Endothelial cell of umbilical vein (primary cell): ENCODE measurements at regions not wholly inside any gene's neighbourhood (a gene's known extent, or its start where the extent isn't known, plus 50 kb on each side); places are given as distances from the start of the nearest gene placed in this dataset.
A peak's percentile ranks its signal among the peaks of the same experiment; 100 is the strongest.

Experiments used
- BruUV-seq: library from RNA; stranded (reverse); fragments of 400-500 nt; replicated peaks from 2 replicates; lab custom pipeline; 2021; lab: Mats Ljungman, UMichigan
- CTCF ChIA-PET: fragments of 300-600, 350-600 bp; sonication (Branson Sonifier 250); formaldehyde crosslinking; loops from one replicate; lab custom pipeline; 2021; ENCODE audit warnings: antibody characterized with exemption, inconsistent platforms; lab: Charles Lee
- POLR2A ChIA-PET: fragments of 300-600, 350-600 bp; sonication (Branson Sonifier 250); formaldehyde crosslinking; loops from one replicate; lab custom pipeline; 2021; ENCODE audit warnings: antibody characterized with exemption, inconsistent platforms; lab: Charles Lee
- DNase-seq: peaks from one replicate; pipeline ENCODE4 v3.0.0-alpha.2; 2011; ENCODE audit warnings: low read depth, low spot score
- FAIRE-seq: peaks from 2 replicates; lab custom pipeline; 2011; peaks lifted over from hg19 to GRCh38; lab: Jason Lieb, UNC
- H2AFZ ChIP-seq: 2 replicates; pipeline ENCODE4 v1.6.0; 2012; ENCODE audit warnings: low read depth, low read length, control low read depth, inconsistent platforms
- H3K27ac ChIP-seq: 2 replicates; pipeline ENCODE4 v1.5.1; 2011; ENCODE audit warnings: low read depth, mild to moderate bottlenecking, control low read depth, low read length, moderate library complexity; ENCODE audit not compliant: insufficient read depth
- H3K27me3 ChIP-seq, 2 experiments: 2 replicates each; pipeline versions ENCODE4 v1.6.0 to v1.6.1; 2011; ENCODE audit warnings: low read length in 2 of 2, mixed read lengths in 1 of 2; ENCODE audit not compliant: control insufficient read depth in 2 of 2, insufficient read depth in 2 of 2
- H3K36me3 ChIP-seq, 2 experiments: 2 replicates in 1 of 2; 3 replicates in 1 of 2; pipeline ENCODE4 v1.5.1; 2011; ENCODE audit warnings: low read length in 2 of 2, mild to moderate bottlenecking in 1 of 2, moderate library complexity in 1 of 2; ENCODE audit not compliant: control insufficient read depth in 2 of 2, insufficient read depth in 2 of 2; ENCODE audit errors: extremely low read depth in 1 of 2
- H3K4me1 ChIP-seq: 3 replicates; pipeline ENCODE4 v1.5.1; 2011; ENCODE audit warnings: mild to moderate bottlenecking, low read length; ENCODE audit not compliant: control insufficient read depth, insufficient read depth; ENCODE audit errors: extremely low read depth
- H3K4me2 ChIP-seq: 2 replicates; pipeline ENCODE4 v1.6.1; 2011; ENCODE audit warnings: low read length, control low read depth, mixed read lengths; ENCODE audit not compliant: insufficient read depth
- H3K4me3 ChIP-seq, 3 experiments: fragments of 200-600 bp in 1 of 3; sonication (generic), shearing (Covaris generic) in 1 of 3; replicated peaks in 1 of 3; 2 replicates each; pipeline ENCODE4 v1.5.1; 2011 to 2016; ENCODE audit warnings: control low read depth in 3 of 3, low read length in 3 of 3, mild to moderate bottlenecking in 2 of 3, inconsistent platforms in 1 of 3, low read depth in 1 of 3, moderate library complexity in 1 of 3; ENCODE audit not compliant: insufficient read depth in 1 of 3
- H3K79me2 ChIP-seq: 2 replicates; pipeline ENCODE4 v1.6.0; 2012; ENCODE audit warnings: low read length, inconsistent platforms; ENCODE audit not compliant: control insufficient read depth, insufficient read depth
- H3K9ac ChIP-seq: replicated peaks from 2 replicates; pipeline ENCODE3; 2011; ENCODE audit warnings: low read length, control low read depth; ENCODE audit not compliant: insufficient read depth; ENCODE audit errors: extremely low read depth
- H3K9me1 ChIP-seq: replicated peaks from 3 replicates; pipeline ENCODE4 v1.6.0; 2011; ENCODE audit warnings: mild to moderate bottlenecking, low read length; ENCODE audit not compliant: control insufficient read depth, insufficient read depth; ENCODE audit errors: extremely low read depth
- H3K9me3 ChIP-seq: replicated peaks from 2 replicates; pipeline ENCODE4 v1.5.1; 2012; ENCODE audit warnings: low read length, inconsistent platforms; ENCODE audit not compliant: control insufficient read depth, insufficient read depth
- H4K20me1 ChIP-seq: replicated peaks from 2 replicates; pipeline ENCODE3; 2011; ENCODE audit warnings: mild to moderate bottlenecking, low read length; ENCODE audit not compliant: control insufficient read depth, insufficient read depth; ENCODE audit errors: extremely low read depth
- EZH2 ChIP-seq: IDR thresholded peaks from 2 replicates; pipeline ENCODE4 v1.6.1; 2012; ENCODE audit warnings: borderline replicate concordance, low read depth, mild to moderate bottlenecking, moderate library complexity, low read length, inconsistent platforms; ENCODE audit not compliant: severe bottlenecking
- FOS ChIP-seq: IDR thresholded peaks from 2 replicates; pipeline ENCODE4 v1.6.1; 2011; ENCODE audit warnings: mild to moderate bottlenecking, low read length, moderate library complexity, borderline replicate concordance; ENCODE audit not compliant: insufficient read depth
- GATA2 ChIP-seq: IDR thresholded peaks from 2 replicates; pipeline ENCODE4 v1.7.0; 2011; ENCODE audit warnings: low read depth, mild to moderate bottlenecking, moderate library complexity, mixed read lengths, low read length; ENCODE audit not compliant: insufficient read length, insufficient read depth
- JUN ChIP-seq: IDR thresholded peaks from 2 replicates; pipeline ENCODE4 v1.6.1; 2011; ENCODE audit warnings: borderline replicate concordance, low read depth; ENCODE audit not compliant: insufficient read length, insufficient read depth
- MYC ChIP-seq: IDR thresholded peaks from one replicate; pipeline ENCODE4 v1.6.1; 2011; ENCODE audit warnings: mild to moderate bottlenecking, low read depth, low read length
- POLR2A ChIP-seq: IDR thresholded peaks from 2 replicates; pipeline ENCODE4 v1.6.1; 2012; ENCODE audit warnings: low read depth, mild to moderate bottlenecking, control low read depth, low read length
- POLR2AphosphoS5 ChIP-seq: IDR thresholded peaks from 2 replicates; pipeline ENCODE4 v1.6.1; 2012; ENCODE audit warnings: low read depth, mild to moderate bottlenecking, control low read depth, low read length, moderate library complexity; ENCODE audit not compliant: insufficient read depth
- dilution Hi-C: fragments of 300-500 bp; cut with MboI; formaldehyde crosslinking; loops from one replicate; pipeline ENCODE4 v1.15.0; 2019; ENCODE audit warnings: low sequenced_read_pairs; ENCODE audit not compliant: extremely low pct_ligation_motif_present
- intact Hi-C: fragments of 100-400 bp; cut with micrococcal nuclease; formaldehyde crosslinking; loops from one replicate; pipeline ENCODE4 v1.10.0; 2022
- TF ChIP-seq, protein P1 (sequence below), 2 donors: IDR thresholded peaks; 1 replicate in 1 of 2; 2 replicates in 1 of 2; pipeline ENCODE4 v1.5.1; 2011; ENCODE audit warnings: low read length in 2 of 2, mild to moderate bottlenecking in 2 of 2, moderate library complexity in 2 of 2, control low read depth in 1 of 2, inconsistent platforms in 1 of 2, low read depth in 1 of 2; ENCODE audit not compliant: insufficient read depth in 1 of 2; ENCODE audit errors: extremely low read depth in 1 of 2

DNA sequence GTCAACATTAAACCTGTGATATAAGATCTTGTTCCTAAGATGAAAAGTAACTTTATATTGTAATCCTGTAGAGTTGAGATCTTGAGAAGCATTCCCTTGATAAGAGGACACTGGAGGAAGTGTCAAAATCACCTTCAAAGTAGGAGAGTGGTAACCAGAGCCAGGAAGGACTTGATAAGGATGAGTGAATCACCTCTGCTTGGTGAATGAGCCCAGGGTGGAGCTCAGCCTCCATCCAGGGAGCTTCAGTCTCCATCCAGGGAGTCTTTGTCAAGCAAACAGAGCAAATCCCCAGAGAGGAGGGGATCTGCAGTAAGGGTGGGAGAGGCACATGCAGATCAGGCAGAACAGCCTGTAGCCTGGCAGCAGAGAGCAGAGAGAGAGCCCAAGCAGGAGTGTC, 167.1 kb upstream of the SIX2 start:
- dilution Hi-C loops (no loop called here), intact Hi-C loops (no loop called here)
- DNase-seq (no peak), FAIRE-seq (no peak)
- Histone ChIP-seq H3K36me3 (no peaks in the 10 kb centered on the region), H3K27ac (no peak overlapping the region), H3K4me1 (no peaks in the 10 kb centered on the region), H3K9me3 (no peaks in the 10 kb centered on the region), H3K9ac (no peak overlapping the region), H2AFZ (no peak overlapping the region), H4K20me1 (no peaks in the 10 kb centered on the region), H3K4me2 (no peak overlapping the region), H3K9me1 (no peaks in the 10 kb centered on the region), H3K4me3 (no peak overlapping the region), H3K27me3 (no peaks in the 10 kb centered on the region), H3K79me2 (no peaks in the 10 kb centered on the region)
- no peak for TF ChIP-seq JUN
- TF ChIP-seq POLR2AphosphoS5 = no peak
- no peak for TF ChIP-seq FOS
- TF ChIP-seq, protein P1, sequence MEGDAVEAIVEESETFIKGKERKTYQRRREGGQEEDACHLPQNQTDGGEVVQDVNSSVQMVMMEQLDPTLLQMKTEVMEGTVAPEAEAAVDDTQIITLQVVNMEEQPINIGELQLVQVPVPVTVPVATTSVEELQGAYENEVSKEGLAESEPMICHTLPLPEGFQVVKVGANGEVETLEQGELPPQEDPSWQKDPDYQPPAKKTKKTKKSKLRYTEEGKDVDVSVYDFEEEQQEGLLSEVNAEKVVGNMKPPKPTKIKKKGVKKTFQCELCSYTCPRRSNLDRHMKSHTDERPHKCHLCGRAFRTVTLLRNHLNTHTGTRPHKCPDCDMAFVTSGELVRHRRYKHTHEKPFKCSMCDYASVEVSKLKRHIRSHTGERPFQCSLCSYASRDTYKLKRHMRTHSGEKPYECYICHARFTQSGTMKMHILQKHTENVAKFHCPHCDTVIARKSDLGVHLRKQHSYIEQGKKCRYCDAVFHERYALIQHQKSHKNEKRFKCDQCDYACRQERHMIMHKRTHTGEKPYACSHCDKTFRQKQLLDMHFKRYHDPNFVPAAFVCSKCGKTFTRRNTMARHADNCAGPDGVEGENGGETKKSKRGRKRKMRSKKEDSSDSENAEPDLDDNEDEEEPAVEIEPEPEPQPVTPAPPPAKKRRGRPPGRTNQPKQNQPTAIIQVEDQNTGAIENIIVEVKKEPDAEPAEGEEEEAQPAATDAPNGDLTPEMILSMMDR (IDR thresholded peaks at IDR 0.05; ENCODE audit: extremely low read depth in 1 of 2, insufficient read depth in 1 of 2, low read depth in 1 of 2, low read length in 2 of 2) = no peak
- no peak for TF ChIP-seq POLR2A
- ChIA-PET POLR2A (no interaction called here), CTCF (no interaction called here)
- BruUV-seq = no TSS peak

DNA sequence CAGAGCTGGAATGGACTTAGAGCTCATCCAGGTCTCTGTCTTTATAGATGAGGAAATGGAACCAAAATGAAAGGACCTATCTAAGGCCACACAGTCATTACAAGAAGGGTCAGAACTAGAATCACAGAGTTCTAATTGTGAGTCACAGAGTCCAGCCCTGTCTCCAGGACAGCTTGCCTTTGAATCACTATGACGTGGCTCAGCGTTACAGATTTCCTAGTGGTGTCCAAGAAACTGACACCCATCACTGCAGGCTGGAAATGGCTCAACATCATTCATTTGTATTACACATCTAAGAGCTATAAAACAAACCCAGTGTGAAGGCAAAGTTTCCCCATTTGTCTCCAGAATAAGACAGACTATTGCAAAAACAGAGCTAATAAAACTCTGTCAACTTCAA, 164.3 kb upstream of the SIX2 start:
- Histone ChIP-seq H4K20me1 (no peaks in the 10 kb centered on the region), H3K36me3 (no peaks in the 10 kb centered on the region), H3K79me2 (no peaks in the 10 kb centered on the region), H3K27me3 (peaks cover 0 to 1% of the 10 kb centered on the region in 2 experiments), H2AFZ (no peak overlapping the region), H3K9me3 (no peaks in the 10 kb centered on the region), H3K9ac (no peak overlapping the region), H3K27ac (no peak overlapping the region), H3K4me3 (no peak overlapping the region), H3K4me2 (no peak overlapping the region), H3K9me1 (no peaks in the 10 kb centered on the region), H3K4me1 (peaks cover 8% of the 10 kb centered on the region)
- dilution Hi-C loops = no loop called here
- peak; percentile 70 for DNase-seq
- ChIA-PET CTCF (interaction anchor here (0.7 to 1.8 kb wide), 11 partner anchors 8 to 322 kb away, joined by 3 to 6 read pairs (median 3); no protein-coding TSS in a partner anchor), POLR2A (no interaction called here)
- no peak for TF ChIP-seq GATA2
- TF ChIP-seq, protein P1 (IDR thresholded peaks at IDR 0.05; ENCODE audit: extremely low read depth in 1 of 2, insufficient read depth in 1 of 2, low read depth in 1 of 2, low read length in 2 of 2) = no peak
- TF ChIP-seq JUN = peak; percentile 48
- TF ChIP-seq EZH2 = no peak
- TF ChIP-seq MYC = no peak
- TF ChIP-seq FOS = peak; percentile 89
- peak; percentile 67 for FAIRE-seq
- intact Hi-C loops = loop anchor here (5.0 kb wide), 1 partner anchor 119 kb away; no protein-coding TSS in a partner anchor
- no TSS peak for BruUV-seq
